ENCODE measurements at regions not wholly inside any gene's neighbourhood (a gene's known extent, or its start where the extent isn't known, plus 50 kb on each side); places are given as distances from the start of the nearest gene placed in this dataset.

DNA sequence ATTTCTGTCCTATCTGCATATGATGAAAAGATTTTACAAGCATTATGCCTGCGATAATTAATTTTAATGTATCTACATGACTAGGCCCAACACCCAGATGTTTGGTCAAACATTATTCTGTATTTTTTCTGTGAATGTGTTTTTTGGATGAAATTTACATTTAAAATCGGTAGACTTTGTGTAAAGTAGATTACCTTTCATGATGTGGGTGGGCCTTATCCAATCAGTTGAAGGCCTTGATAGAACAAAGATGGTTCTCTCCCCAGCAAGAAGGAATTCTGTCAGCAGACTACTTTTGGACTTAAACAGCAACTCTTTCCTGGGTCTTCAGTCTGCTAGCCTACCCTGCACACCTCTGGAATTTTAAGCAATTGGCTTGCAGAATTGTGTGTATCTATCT lies 844.0 kb downstream of the BRINP3 start:
- TF ChIP-seq, protein P1, sequence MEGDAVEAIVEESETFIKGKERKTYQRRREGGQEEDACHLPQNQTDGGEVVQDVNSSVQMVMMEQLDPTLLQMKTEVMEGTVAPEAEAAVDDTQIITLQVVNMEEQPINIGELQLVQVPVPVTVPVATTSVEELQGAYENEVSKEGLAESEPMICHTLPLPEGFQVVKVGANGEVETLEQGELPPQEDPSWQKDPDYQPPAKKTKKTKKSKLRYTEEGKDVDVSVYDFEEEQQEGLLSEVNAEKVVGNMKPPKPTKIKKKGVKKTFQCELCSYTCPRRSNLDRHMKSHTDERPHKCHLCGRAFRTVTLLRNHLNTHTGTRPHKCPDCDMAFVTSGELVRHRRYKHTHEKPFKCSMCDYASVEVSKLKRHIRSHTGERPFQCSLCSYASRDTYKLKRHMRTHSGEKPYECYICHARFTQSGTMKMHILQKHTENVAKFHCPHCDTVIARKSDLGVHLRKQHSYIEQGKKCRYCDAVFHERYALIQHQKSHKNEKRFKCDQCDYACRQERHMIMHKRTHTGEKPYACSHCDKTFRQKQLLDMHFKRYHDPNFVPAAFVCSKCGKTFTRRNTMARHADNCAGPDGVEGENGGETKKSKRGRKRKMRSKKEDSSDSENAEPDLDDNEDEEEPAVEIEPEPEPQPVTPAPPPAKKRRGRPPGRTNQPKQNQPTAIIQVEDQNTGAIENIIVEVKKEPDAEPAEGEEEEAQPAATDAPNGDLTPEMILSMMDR (IDR thresholded peaks at IDR 0.05; ENCODE audit: low read length) = no peak
- TF ChIP-seq EZH2 (optimal IDR thresholded peaks at IDR 0.05; ENCODE audit: low read depth, low read length) (no peak), EZH2phosphoT487 (IDR thresholded peaks at IDR 0.05; ENCODE audit: low read length) (no peak)

All from MM.1S (cell line).